DOHH2 (cell line): ENCODE measurements at regions not wholly inside any gene's neighbourhood (a gene's known extent, or its start where the extent isn't known, plus 50 kb on each side); places are given as distances from the start of the nearest gene placed in this dataset.

ENCODE experiments used
- EZH2phosphoT487 ChIP-seq: fragments of 200-600 bp; sonication (generic); IDR thresholded peaks from 2 replicates; pipeline ENCODE4 v1.6.1; 2017; ENCODE audit warnings: borderline replicate concordance, mild to moderate bottlenecking, antibody characterized with exemption, low read length, moderate library complexity, mixed read lengths
- TF ChIP-seq, protein P1 (sequence below): fragments of 200-600 bp; sonication (generic); IDR thresholded peaks from one replicate; pipeline ENCODE4 v1.5.1; 2014; ENCODE audit warnings: antibody characterized with exemption, mild to moderate bottlenecking, low read depth, low read length; ENCODE audit not compliant: poor library complexity, severe bottlenecking

DNA sequence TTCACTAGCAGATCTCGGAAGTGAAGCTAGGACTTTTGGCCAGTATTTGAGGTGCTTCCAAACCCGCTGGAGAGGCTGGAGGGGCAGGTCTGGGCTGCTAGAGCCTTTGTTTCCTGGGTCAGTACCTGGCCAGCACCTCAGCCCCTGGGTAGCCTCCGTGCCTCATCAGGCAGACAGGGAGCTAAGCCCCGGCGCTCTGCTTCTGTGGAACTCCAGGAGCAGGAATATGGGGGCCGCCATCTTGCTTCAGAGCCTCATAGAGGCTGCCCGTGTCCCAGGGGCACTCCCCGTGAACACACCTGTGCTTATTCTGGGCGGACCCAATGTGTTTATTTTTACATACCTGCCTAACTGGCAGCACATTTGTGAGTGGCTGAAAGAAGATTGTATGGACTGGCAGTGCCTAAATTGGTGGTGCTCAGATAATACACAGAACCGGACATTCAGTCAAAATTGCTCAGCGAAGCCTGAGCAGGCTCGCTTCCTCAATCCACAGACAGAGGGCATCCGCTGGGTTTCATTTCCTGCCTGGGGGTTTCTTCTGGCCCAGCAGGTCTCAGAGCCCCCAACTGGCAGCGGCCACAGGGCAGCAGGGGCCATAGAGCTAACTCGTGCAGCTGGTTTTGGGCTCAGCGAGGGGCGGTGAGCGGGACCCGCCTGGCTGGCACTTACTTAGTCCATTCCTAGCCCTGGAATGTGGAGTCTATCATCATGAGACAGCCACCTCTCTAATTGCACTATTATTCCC, 176.8 kb upstream of the ALKAL2 start:
- TF ChIP-seq, protein P1, sequence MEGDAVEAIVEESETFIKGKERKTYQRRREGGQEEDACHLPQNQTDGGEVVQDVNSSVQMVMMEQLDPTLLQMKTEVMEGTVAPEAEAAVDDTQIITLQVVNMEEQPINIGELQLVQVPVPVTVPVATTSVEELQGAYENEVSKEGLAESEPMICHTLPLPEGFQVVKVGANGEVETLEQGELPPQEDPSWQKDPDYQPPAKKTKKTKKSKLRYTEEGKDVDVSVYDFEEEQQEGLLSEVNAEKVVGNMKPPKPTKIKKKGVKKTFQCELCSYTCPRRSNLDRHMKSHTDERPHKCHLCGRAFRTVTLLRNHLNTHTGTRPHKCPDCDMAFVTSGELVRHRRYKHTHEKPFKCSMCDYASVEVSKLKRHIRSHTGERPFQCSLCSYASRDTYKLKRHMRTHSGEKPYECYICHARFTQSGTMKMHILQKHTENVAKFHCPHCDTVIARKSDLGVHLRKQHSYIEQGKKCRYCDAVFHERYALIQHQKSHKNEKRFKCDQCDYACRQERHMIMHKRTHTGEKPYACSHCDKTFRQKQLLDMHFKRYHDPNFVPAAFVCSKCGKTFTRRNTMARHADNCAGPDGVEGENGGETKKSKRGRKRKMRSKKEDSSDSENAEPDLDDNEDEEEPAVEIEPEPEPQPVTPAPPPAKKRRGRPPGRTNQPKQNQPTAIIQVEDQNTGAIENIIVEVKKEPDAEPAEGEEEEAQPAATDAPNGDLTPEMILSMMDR = peak; percentile 38
- TF ChIP-seq EZH2phosphoT487 = no peak
